H1 (cell line): ENCODE measurements at regions not wholly inside any gene's neighbourhood (a gene's known extent, or its start where the extent isn't known, plus 50 kb on each side); places are given as distances from the start of the nearest gene placed in this dataset.

ENCODE experiments used
- CTCF ChIA-PET: fragments of 300-600 bp; sonication (Branson Sonifier 250); formaldehyde crosslinking; loops from one replicate; lab custom pipeline; 2021; ENCODE audit not compliant: partially characterized antibody; lab: Charles Lee
- POLR2A ChIA-PET: fragments of 300-600 bp; sonication (Branson Sonifier 250); formaldehyde crosslinking; loops from one replicate; lab custom pipeline; 2021; ENCODE audit warnings: inconsistent platforms; ENCODE audit not compliant: partially characterized antibody; lab: Charles Lee
- DNase-seq, 2 experiments: peaks; one replicate each; pipeline versions ENCODE4 v3.0.0 to v3.0.0-alpha.2; 2010 to 2022; ENCODE audit warnings: low spot score in 2 of 2, low read depth in 1 of 2, mixed read lengths in 1 of 2
- FAIRE-seq: peaks from 2 replicates; lab custom pipeline; 2011; peaks lifted over from hg19 to GRCh38; lab: Jason Lieb, UNC
- H2AFZ ChIP-seq: 2 replicates; pipeline ENCODE4 v1.8.1; 2012; ENCODE audit warnings: low read length, inconsistent platforms
- H2AK5ac ChIP-seq: 2 replicates; pipeline ENCODE4 v1.6.1; 2013; ENCODE audit warnings: low read depth, low read length
- H2BK120ac ChIP-seq: replicated peaks from 2 replicates; pipeline ENCODE3; 2013; ENCODE audit warnings: low read depth, low read length, inconsistent platforms
- H2BK12ac ChIP-seq: 2 replicates; pipeline ENCODE4 v1.6.1; 2013; ENCODE audit warnings: low read depth, low read length
- H2BK15ac ChIP-seq: 2 replicates; pipeline ENCODE4 v1.6.1; 2013; ENCODE audit warnings: low read length
- H2BK20ac ChIP-seq: 2 replicates; pipeline ENCODE4 v1.6.1; 2013; ENCODE audit warnings: low read length
- H2BK5ac ChIP-seq: 2 replicates; pipeline ENCODE4 v1.6.1; 2013; ENCODE audit warnings: low read depth, low read length
- H3K14ac ChIP-seq: 2 replicates; pipeline ENCODE4 v1.6.1; 2013; ENCODE audit warnings: inconsistent platforms; ENCODE audit not compliant: insufficient read length
- H3K18ac ChIP-seq: 2 replicates; pipeline ENCODE4 v1.6.1; 2013; ENCODE audit warnings: low read length; ENCODE audit errors: extremely low read depth
- H3K23ac ChIP-seq: 2 replicates; pipeline ENCODE4 v1.6.1; 2013; ENCODE audit warnings: inconsistent platforms; ENCODE audit not compliant: insufficient read length
- H3K23me2 ChIP-seq: 2 replicates; pipeline ENCODE4 v1.6.1; 2013; ENCODE audit warnings: low read depth, low read length
- H3K27ac ChIP-seq: 2 replicates; pipeline ENCODE4 v1.6.1; 2011; ENCODE audit warnings: low read depth, low read length, inconsistent platforms
- H3K27me3 ChIP-seq, 4 experiments: replicated peaks in 1 of 4; 1 replicate in 1 of 4; 2 replicates in 3 of 4; pipeline versions ENCODE4 v1.6.1 to v1.8.1; 2011 to 2013; ENCODE audit warnings: low read length in 3 of 4, mild to moderate bottlenecking in 3 of 4, inconsistent platforms in 2 of 4, mixed read lengths in 2 of 4, moderate library complexity in 1 of 4; ENCODE audit not compliant: control insufficient read depth in 3 of 4, insufficient read depth in 3 of 4; ENCODE audit errors: extremely low read depth in 1 of 4
- H3K36me3 ChIP-seq, 4 experiments: 2 replicates each; pipeline versions ENCODE4 v1.6.1 to v1.8.1; 2011 to 2013; ENCODE audit warnings: mild to moderate bottlenecking in 4 of 4, low read length in 3 of 4, moderate library complexity in 2 of 4, control low read depth in 1 of 4, inconsistent platforms in 1 of 4; ENCODE audit not compliant: insufficient read depth in 4 of 4, control insufficient read depth in 2 of 4
- H3K4ac ChIP-seq: replicated peaks from 2 replicates; pipeline ENCODE3; 2013; ENCODE audit warnings: low read length, low read depth, mixed read lengths, inconsistent platforms; ENCODE audit not compliant: insufficient read length
- H3K4me1 ChIP-seq, 4 experiments: replicated peaks in 1 of 4; 1 replicate in 1 of 4; 2 replicates in 3 of 4; pipeline versions ENCODE4 v1.6.1 to v1.8.1; 2011 to 2013; ENCODE audit warnings: low read length in 3 of 4, inconsistent platforms in 2 of 4, mixed read lengths in 1 of 4; ENCODE audit not compliant: insufficient read depth in 4 of 4, control insufficient read depth in 3 of 4
- H3K4me2 ChIP-seq, 2 experiments: 2 replicates each; pipeline versions ENCODE4 v1.6.1 to v1.8.1; 2011 to 2013; ENCODE audit warnings: low read depth in 2 of 2, low read length in 2 of 2, control low read depth in 1 of 2, inconsistent platforms in 1 of 2, mild to moderate bottlenecking in 1 of 2; ENCODE audit not compliant: insufficient read depth in 1 of 2
- H3K4me3 ChIP-seq, 4 experiments: fragments of 200-600, 300-600 bp in 1 of 4; sonication (generic), shearing (Covaris generic), sonication (Bioruptor Twin) in 1 of 4; 2 replicates each; pipeline versions ENCODE4 v1.5.1 to v1.8.1; 2011 to 2016; ENCODE audit warnings: low read length in 4 of 4, low read depth in 3 of 4, control low read depth in 2 of 4, inconsistent platforms in 2 of 4, mild to moderate bottlenecking in 2 of 4, mixed read lengths in 1 of 4, moderate library complexity in 1 of 4; ENCODE audit not compliant: insufficient read depth in 2 of 4; ENCODE audit errors: extremely low read depth in 1 of 4
- H3K56ac ChIP-seq: replicated peaks from 2 replicates; pipeline ENCODE3; 2013; ENCODE audit warnings: low read depth, mild to moderate bottlenecking, mixed read lengths, low read length, inconsistent platforms; ENCODE audit not compliant: insufficient read length
- H3K79me1 ChIP-seq: 2 replicates; pipeline ENCODE4 v1.6.1; 2013; ENCODE audit warnings: low read depth, low read length, control low read depth
- H3K79me2 ChIP-seq, 2 experiments: 2 replicates each; pipeline versions ENCODE4 v1.6.1 to v1.8.1; 2012 to 2013; ENCODE audit warnings: low read length in 2 of 2, mild to moderate bottlenecking in 2 of 2, inconsistent platforms in 1 of 2; ENCODE audit not compliant: insufficient read depth in 2 of 2, control insufficient read depth in 1 of 2
- H3K9ac ChIP-seq, 4 experiments: replicated peaks in 1 of 4; 1 replicate in 1 of 4; 2 replicates in 3 of 4; pipeline versions ENCODE4 v1.6.1 to v1.8.1; 2011 to 2013; ENCODE audit warnings: low read depth in 3 of 4, low read length in 3 of 4, control low read depth in 2 of 4, mild to moderate bottlenecking in 2 of 4, moderate library complexity in 2 of 4, inconsistent platforms in 1 of 4; ENCODE audit errors: extremely low read depth in 1 of 4
- H3K9me3 ChIP-seq, 2 experiments: 2 replicates each; pipeline versions ENCODE4 v1.6.1 to v1.8.1; 2012 to 2013; ENCODE audit warnings: mild to moderate bottlenecking in 2 of 2, moderate library complexity in 2 of 2, control low read depth in 1 of 2, inconsistent platforms in 1 of 2, low read depth in 1 of 2, low read length in 1 of 2, mixed read lengths in 1 of 2; ENCODE audit not compliant: insufficient read depth in 2 of 2
- H4K20me1 ChIP-seq, 2 experiments: replicated peaks in 1 of 2; 2 replicates each; pipeline versions ENCODE3 to v1.8.1; 2011 to 2013; ENCODE audit warnings: inconsistent platforms in 2 of 2, low read length in 2 of 2, mild to moderate bottlenecking in 1 of 2; ENCODE audit not compliant: insufficient read depth in 2 of 2, control insufficient read depth in 1 of 2
- H4K5ac ChIP-seq: 2 replicates; pipeline ENCODE4 v1.6.1; 2013; ENCODE audit warnings: low read length, low read depth, mixed read lengths, inconsistent platforms; ENCODE audit not compliant: insufficient read length
- H4K8ac ChIP-seq: 2 replicates; pipeline ENCODE4 v1.8.0; 2013; ENCODE audit warnings: mild to moderate bottlenecking, moderate library complexity, low read length, inconsistent platforms; ENCODE audit not compliant: insufficient read depth; ENCODE audit errors: extremely low read depth
- H4K91ac ChIP-seq: replicated peaks from 2 replicates; pipeline ENCODE3; 2013; ENCODE audit warnings: low read length, mixed read lengths, inconsistent platforms; ENCODE audit not compliant: insufficient read length
- ASH2L ChIP-seq: fragments of 200-600, 300-600 bp; sonication (generic); IDR thresholded peaks from one replicate; pipeline ENCODE4 v1.7.1; 2017; ENCODE audit warnings: low read length
- CEBPB ChIP-seq: IDR thresholded peaks from 2 replicates; pipeline ENCODE4 v1.6.1; 2012; ENCODE audit warnings: low read depth, low read length
- JUN ChIP-seq: IDR thresholded peaks from 2 replicates; pipeline ENCODE4 v1.6.1; 2011; ENCODE audit warnings: low read depth, mild to moderate bottlenecking, improper control_type of control experiment, low read length
- KDM5A ChIP-seq: fragments of 200-600 bp; IDR thresholded peaks from 2 replicates; pipeline ENCODE4 v1.7.1; 2012; ENCODE audit warnings: mild to moderate bottlenecking, low read length, inconsistent platforms, mixed read lengths
- NANOG ChIP-seq: IDR thresholded peaks from 2 replicates; pipeline ENCODE4 v1.6.1; 2011; ENCODE audit warnings: low read length, low read depth, mild to moderate bottlenecking, inconsistent platforms; ENCODE audit not compliant: insufficient read depth, poor library complexity, severe bottlenecking
- POLR2A ChIP-seq, 2 experiments: IDR thresholded peaks; 1 replicate in 1 of 2; 2 replicates in 1 of 2; pipeline ENCODE4 v1.6.1; 2011; ENCODE audit warnings: low read depth in 2 of 2, low read length in 2 of 2, mild to moderate bottlenecking in 2 of 2; ENCODE audit errors: control extremely low read depth in 1 of 2
- RAD21 ChIP-seq, 2 experiments: IDR thresholded peaks in 1 of 2; conservative IDR thresholded peaks in 1 of 2; 2 replicates each; pipeline ENCODE4 v1.6.1; 2011; ENCODE audit warnings: low read depth in 2 of 2, low read length in 2 of 2, improper control_type of control experiment in 1 of 2, inconsistent platforms in 1 of 2, mild to moderate bottlenecking in 1 of 2, moderate library complexity in 1 of 2
- SUZ12 ChIP-seq: fragments of 200-600 bp; sonication (generic); IDR thresholded peaks from 2 replicates; pipeline ENCODE4 v1.6.1; 2012; ENCODE audit warnings: mild to moderate bottlenecking, inconsistent platforms, low read length, moderate library complexity, mixed read lengths
- TAF7 ChIP-seq: optimal IDR thresholded peaks from 2 replicates; pipeline ENCODE3; 2011; ENCODE audit warnings: low read depth, mild to moderate bottlenecking, inconsistent platforms, low read length, moderate library complexity, borderline replicate concordance
- WGBS, 2 experiments: shearing (Covaris generic) in 1 of 2; methylation state at CpG; one replicate each; pipeline versions ENCODE4 v1.1.6 to v1.1.7; 2013 to 2015; ENCODE audit warnings: low lambda C conversion rate in 2 of 2, mixed read lengths in 2 of 2, inconsistent platforms in 1 of 2, low coverage in 1 of 2, missing lambda C conversion rate in 1 of 2; ENCODE audit not compliant: insufficient replicate concordance in 2 of 2, insufficient coverage in 1 of 2, insufficient read length in 1 of 2; ENCODE audit errors: extremely low coverage in 1 of 2, missing lambda C conversion rate in 1 of 2; 5-methylcytosine and 5-hydroxymethylcytosine counted together

GRCh38 chr12:108399514-108399913 lies 60.4 kb upstream of the CMKLR1 start:
- CTCF ChIA-PET, result interaction anchor here (0.7 to 1.2 kb wide), 5 partner anchors 10 to 207 kb away, joined by 3 to 4 read pairs (median 3); no protein-coding TSS in a partner anchor
- Histone ChIP-seq H3K4me1 (peaks cover 0 to 11% (median 5%) of the 10 kb centered on the region in 4 experiments; a peak in 3 of 7 replicates), H3K4ac (no peak overlapping the region), H4K91ac (no peak overlapping the region), H2AK5ac (no peak overlapping the region; the same call in 1 of the 2 replicates), H3K27me3 (no peaks in the 10 kb centered on the region), H3K79me1 (no peaks in the 10 kb centered on the region), H3K36me3 (no peaks in the 10 kb centered on the region), H3K27ac (no peak overlapping the region), H3K9me3 (no peaks in the 10 kb centered on the region), H3K23me2 (no peaks in the 10 kb centered on the region), H2BK12ac (no peak overlapping the region), H3K4me3 (no peak overlapping the region), H3K4me2 (no peak overlapping the region), H2BK5ac (no peak overlapping the region), H2BK20ac (peak overlapping the region; percentile 9; the same call in 1 of the 2 replicates), H4K20me1 (no peaks in the 10 kb centered on the region), H4K8ac (no peak overlapping the region), H2BK15ac (no peak overlapping the region; the same call in 1 of the 2 replicates), H2BK120ac (no peak overlapping the region), H3K14ac (no peak overlapping the region), H3K79me2 (no peaks in the 10 kb centered on the region), H2AFZ (no peak overlapping the region; the same call in 1 of the 2 replicates), H3K56ac (no peak overlapping the region), H3K9ac (no peak overlapping the region), H3K23ac (no peak overlapping the region), H3K18ac (no peak overlapping the region; the same call in 1 of the 2 replicates), H4K5ac (no peak overlapping the region)
- WGBS, 2 experiments, result 91% methylated on average over 5 of the region's 5 CpGs; no CpG with 5 or more reads in 1 of the 2 experiments
- DNase-seq (no peak), FAIRE-seq (no peak)
- TF ChIP-seq CEBPB (no peak), NANOG (no peak), RAD21 (IDR thresholded peaks at IDR 0.05 in 1 of 2, conservative IDR thresholded peaks at IDR 0.05 in 1 of 2; ENCODE audit: low read depth in 2 of 2, low read length in 2 of 2) (no peak), JUN (no peak), POLR2A (IDR thresholded peaks at IDR 0.05; ENCODE audit: control extremely low read depth in 1 of 2, low read depth in 2 of 2, low read length in 2 of 2) (no peak), SUZ12 (no peak), ASH2L (no peak), TAF7 (no peak), KDM5A (no peak)
- POLR2A ChIA-PET, result interaction anchor here (1.1 kb wide), 1 partner anchor 12 kb away, joined by 3 read pairs; no protein-coding TSS in a partner anchor
